KMS-11 (cell line): ENCODE measurements at regions not wholly inside any gene's neighbourhood (a gene's known extent, or its start where the extent isn't known, plus 50 kb on each side); places are given as distances from the start of the nearest gene placed in this dataset.
"Not testable (repeated sequence)": the region's sequence is repeated elsewhere in the genome, so short reads cannot be mapped to it uniquely, and the experiment has no call there.

ENCODE experiments used
- H2AFZ ChIP-seq: fragments of 200-600 bp; sonication (generic); 2 replicates; pipeline ENCODE4 v1.6.1; 2016; ENCODE audit warnings: antibody characterized with exemption, mixed run types, low read depth
- H3K27ac ChIP-seq: fragments of 200-600 bp; sonication (generic); 2 replicates; pipeline ENCODE4 v1.6.1; 2016; ENCODE audit warnings: mild to moderate bottlenecking, mixed run types
- H3K27me3 ChIP-seq: fragments of 200-600 bp; sonication (generic); 2 replicates; pipeline ENCODE4 v1.6.1; 2017; ENCODE audit warnings: mild to moderate bottlenecking, low read depth, mixed run types, moderate library complexity; ENCODE audit not compliant: insufficient read depth
- H3K36me3 ChIP-seq: fragments of 200-600 bp; sonication (generic); 2 replicates; pipeline ENCODE4 v1.6.1; 2017; ENCODE audit warnings: mild to moderate bottlenecking, mixed run types; ENCODE audit not compliant: insufficient read depth
- H3K4me1 ChIP-seq: fragments of 200-600 bp; sonication (generic); 2 replicates; pipeline ENCODE4 v1.6.1; 2016; ENCODE audit warnings: mild to moderate bottlenecking, low read depth, mixed run types; ENCODE audit not compliant: poor library complexity, severe bottlenecking
- H3K4me2 ChIP-seq: fragments of 200-600 bp; sonication (generic); 2 replicates; pipeline ENCODE4 v1.7.0; 2016; ENCODE audit warnings: mild to moderate bottlenecking, mixed run types
- H3K4me3 ChIP-seq: fragments of 200-600 bp; sonication (generic); IDR thresholded peaks from 2 replicates; pipeline ENCODE4 v1.6.1; 2017; ENCODE audit warnings: low read depth, low read length, mixed read lengths; ENCODE audit not compliant: insufficient read depth
- H3K79me2 ChIP-seq: fragments of 200-600 bp; sonication (generic); 2 replicates; pipeline ENCODE4 v1.6.1; 2016; ENCODE audit warnings: low read depth, mixed run types; ENCODE audit not compliant: insufficient read depth
- H3K9ac ChIP-seq: fragments of 200-600 bp; sonication (generic); 2 replicates; pipeline ENCODE4 v1.6.1; 2016; ENCODE audit warnings: mild to moderate bottlenecking, mixed run types
- H4K20me1 ChIP-seq: fragments of 200-600 bp; sonication (generic); 2 replicates; pipeline ENCODE4 v1.6.1; 2016; ENCODE audit warnings: mild to moderate bottlenecking, mixed run types; ENCODE audit not compliant: insufficient read depth
- TF ChIP-seq, protein P1 (sequence below): fragments of 200-600 bp; sonication (generic); conservative IDR thresholded peaks from 2 replicates; pipeline ENCODE4 v1.6.1; 2017; ENCODE audit warnings: low read depth, mild to moderate bottlenecking, antibody characterized with exemption, low read length, moderate library complexity, mixed read lengths

DNA sequence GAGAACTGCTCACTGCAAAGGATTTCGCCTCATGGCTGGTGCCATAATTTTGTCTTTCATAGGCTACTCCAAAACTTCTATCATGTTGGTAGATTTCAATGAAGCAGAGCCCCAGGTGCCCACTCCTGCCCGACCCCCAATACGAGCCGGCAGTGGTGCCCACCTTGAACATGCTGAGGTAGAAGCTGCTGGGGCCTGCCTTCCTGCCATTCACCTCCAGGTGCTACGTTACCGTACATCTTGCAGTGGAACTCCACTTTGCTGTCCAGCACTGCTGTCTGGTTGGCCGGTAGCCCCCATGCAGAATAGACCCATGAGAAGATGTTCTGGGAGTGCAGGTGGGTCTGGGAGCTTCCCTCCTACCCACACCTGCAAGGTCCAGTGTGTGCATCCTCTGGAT is 502.8 kb upstream of the TBL1XR1 start:
- TF ChIP-seq, protein P1, sequence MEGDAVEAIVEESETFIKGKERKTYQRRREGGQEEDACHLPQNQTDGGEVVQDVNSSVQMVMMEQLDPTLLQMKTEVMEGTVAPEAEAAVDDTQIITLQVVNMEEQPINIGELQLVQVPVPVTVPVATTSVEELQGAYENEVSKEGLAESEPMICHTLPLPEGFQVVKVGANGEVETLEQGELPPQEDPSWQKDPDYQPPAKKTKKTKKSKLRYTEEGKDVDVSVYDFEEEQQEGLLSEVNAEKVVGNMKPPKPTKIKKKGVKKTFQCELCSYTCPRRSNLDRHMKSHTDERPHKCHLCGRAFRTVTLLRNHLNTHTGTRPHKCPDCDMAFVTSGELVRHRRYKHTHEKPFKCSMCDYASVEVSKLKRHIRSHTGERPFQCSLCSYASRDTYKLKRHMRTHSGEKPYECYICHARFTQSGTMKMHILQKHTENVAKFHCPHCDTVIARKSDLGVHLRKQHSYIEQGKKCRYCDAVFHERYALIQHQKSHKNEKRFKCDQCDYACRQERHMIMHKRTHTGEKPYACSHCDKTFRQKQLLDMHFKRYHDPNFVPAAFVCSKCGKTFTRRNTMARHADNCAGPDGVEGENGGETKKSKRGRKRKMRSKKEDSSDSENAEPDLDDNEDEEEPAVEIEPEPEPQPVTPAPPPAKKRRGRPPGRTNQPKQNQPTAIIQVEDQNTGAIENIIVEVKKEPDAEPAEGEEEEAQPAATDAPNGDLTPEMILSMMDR: no peak
- Histone ChIP-seq H4K20me1 (no peaks in the 10 kb centered on the region), H3K4me1 (no peaks in the 10 kb centered on the region), H3K4me2 (no peak overlapping the region), H3K27me3 (no peaks in the 10 kb centered on the region), H3K36me3 (no peaks in the 10 kb centered on the region), H3K27ac (no peak overlapping the region), H3K9ac (no peak overlapping the region), H3K79me2 (no peaks in the 10 kb centered on the region), H3K4me3 (no peak overlapping the region), H2AFZ (no peak overlapping the region)

DNA sequence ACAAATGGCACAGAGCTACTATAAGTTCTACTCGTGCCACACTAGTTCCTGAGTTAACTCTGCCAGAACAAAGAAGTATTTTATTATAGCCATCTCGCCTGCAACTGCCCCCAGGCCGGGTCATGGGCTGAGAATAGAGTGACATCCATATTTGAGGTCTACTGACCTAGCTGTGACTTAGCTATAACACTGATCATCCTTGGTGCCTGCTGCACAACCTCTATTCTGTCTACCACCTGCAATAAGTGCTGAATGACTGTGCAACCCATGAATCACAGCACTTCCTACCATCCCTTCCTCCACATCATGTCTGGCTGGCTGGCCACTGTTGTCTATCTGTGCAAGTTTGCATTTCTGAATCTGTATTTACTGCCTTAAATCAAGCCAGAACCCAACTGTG is 506.5 kb upstream of the TBL1XR1 start:
- Histone ChIP-seq H3K4me3 (no peak overlapping the region), H2AFZ (no peak overlapping the region), H3K27ac (no peak overlapping the region), H3K4me2 (no peak overlapping the region), H3K27me3 (no peaks in the 10 kb centered on the region), H4K20me1 (no peaks in the 10 kb centered on the region), H3K79me2 (no peaks in the 10 kb centered on the region), H3K36me3 (no peaks in the 10 kb centered on the region), H3K9ac (no peak overlapping the region), H3K4me1 (no peaks in the 10 kb centered on the region)
- TF ChIP-seq, protein P1: no peak

DNA sequence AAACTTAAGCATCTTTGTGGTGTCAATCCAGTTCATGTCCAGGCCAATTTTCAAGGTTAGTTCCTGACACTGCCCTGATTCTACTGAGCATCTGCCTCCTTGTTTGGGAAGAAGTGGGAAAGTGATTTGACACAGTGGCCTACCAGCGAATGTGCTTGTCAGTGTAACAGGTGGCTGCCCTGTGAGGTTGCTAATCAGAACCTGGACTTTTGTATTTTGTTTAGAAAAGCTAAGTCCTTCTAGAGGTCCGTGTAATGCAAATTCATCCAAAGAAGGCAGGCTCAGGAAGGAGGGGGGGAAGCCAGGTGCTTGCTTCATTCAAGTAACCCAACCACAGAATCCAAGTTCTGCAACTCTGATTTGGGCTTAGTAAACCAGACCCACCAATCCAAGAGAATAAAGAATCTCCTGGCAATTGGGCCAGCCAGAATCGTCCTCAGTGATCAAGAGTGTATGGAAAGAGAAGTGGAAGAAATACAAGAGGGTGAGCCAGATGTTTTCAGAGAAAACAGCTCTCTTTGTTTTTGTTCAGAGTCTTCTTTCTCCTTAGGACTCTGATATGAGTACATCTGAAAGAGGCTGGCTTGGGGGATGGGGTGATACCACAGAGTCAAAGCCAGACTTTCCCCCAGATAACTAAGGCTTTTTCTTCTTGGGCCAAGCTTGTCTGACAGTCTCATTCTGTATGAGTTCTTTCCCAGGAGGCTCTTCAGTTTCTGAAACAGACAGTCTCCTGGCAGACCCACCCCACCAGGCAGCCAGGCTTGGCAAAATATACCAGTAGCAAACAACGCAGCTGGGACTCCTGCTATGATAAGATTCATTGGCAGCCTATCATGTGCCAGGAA is 508.9 kb upstream of the TBL1XR1 start:
- TF ChIP-seq, protein P1: no peak
- Histone ChIP-seq H3K4me2 (no peak overlapping the region), H3K79me2 (no peaks in the 10 kb centered on the region), H3K36me3 (no peaks in the 10 kb centered on the region), H3K9ac (no peak overlapping the region), H4K20me1 (no peaks in the 10 kb centered on the region), H3K4me1 (no peaks in the 10 kb centered on the region), H3K27ac (no peak overlapping the region), H2AFZ (no peak overlapping the region), H3K4me3 (no peak overlapping the region), H3K27me3 (no peaks in the 10 kb centered on the region)

DNA sequence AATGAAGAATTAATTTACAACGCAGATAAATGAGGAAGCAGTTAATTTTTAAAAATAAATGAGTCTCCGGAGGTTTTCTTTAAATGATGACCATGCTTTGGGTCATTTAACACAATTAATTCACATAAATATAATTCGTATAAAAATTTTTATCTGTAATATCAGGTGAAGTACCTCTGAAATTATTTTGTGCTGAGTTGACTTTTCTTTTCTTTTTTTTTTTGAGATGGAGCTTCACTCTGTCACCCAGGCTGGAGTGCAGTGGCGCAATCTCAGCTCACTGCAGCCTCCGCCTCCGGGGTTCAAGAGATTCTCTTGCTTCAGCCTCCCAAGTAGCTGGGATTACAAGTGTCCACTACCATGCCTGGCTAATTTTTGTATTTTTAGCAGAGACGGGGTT is 512.2 kb upstream of the TBL1XR1 start:
- H3K36me3 ChIP-seq, H3K9ac ChIP-seq, H3K4me2 ChIP-seq, H3K4me3 ChIP-seq, H3K4me1 ChIP-seq, H3K79me2 ChIP-seq, H3K27me3 ChIP-seq, H3K27ac ChIP-seq, H4K20me1 ChIP-seq, H2AFZ ChIP-seq: not testable (repeated sequence)

DNA sequence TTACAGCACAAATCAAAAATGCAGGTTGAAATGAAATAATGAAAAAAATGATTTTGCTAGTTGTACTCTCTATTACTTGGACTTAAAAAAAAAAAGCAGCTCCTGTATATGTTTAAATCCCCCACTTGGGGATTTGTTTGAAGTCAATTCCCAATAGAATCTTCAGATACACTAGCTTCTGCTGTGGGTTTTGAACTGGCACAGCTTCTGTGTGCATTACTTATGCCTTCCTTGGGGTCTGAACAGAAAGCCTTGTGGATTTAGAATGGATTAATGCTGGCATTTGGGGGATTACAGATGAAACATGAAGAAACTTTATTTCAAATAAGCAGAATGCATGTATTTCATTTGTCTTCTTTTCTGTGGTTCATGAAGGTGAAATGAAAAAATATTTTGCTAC is 513.2 kb upstream of the TBL1XR1 start:
- Histone ChIP-seq H3K27me3 (no peaks in the 10 kb centered on the region), H3K4me1 (no peaks in the 10 kb centered on the region), H3K4me3 (no peak overlapping the region), H3K27ac (no peak overlapping the region), H3K9ac (no peak overlapping the region), H4K20me1 (no peaks in the 10 kb centered on the region), H3K36me3 (no peaks in the 10 kb centered on the region), H2AFZ (no peak overlapping the region), H3K79me2 (no peaks in the 10 kb centered on the region), H3K4me2 (no peak overlapping the region)
- TF ChIP-seq, protein P1: no peak
